Activated effector memory CD4-positive, alpha-beta T cell treated with Interleukin-2 at 50 U/mL for 16 hours (primary cell): ENCODE measurements at regions not wholly inside any gene's neighbourhood (a gene's known extent, or its start where the extent isn't known, plus 50 kb on each side); places are given as distances from the start of the nearest gene placed in this dataset.

ENCODE experiments used
- DNase-seq: peaks from one replicate; pipeline ENCODE4 v3.0.0-alpha.2; 2020

DNA sequence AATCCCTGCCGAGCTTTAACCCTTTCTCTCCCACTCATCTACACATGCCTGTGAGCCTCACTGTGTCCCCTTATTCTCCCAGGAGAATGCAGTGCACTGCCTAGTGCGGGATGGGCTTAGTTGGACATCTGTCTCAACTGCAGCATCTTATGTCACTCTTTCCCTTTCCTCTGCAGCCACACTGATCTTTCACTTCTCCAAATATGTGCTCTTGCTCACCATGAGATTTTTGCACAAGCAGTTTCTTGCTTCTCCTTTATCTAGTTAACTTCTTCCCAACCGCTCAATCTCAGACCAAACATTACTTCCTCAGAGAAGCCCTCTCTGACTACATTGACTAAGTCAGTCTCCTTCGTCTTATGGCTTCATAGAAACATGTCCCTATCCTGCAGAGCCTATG is 292.3 kb downstream of the KBTBD8 start:
- DNase-seq, result no peak

GRCh38 chr3:67291287-67292252 is 293.5 kb downstream of the KBTBD8 start:
- no peak for DNase-seq

DNA sequence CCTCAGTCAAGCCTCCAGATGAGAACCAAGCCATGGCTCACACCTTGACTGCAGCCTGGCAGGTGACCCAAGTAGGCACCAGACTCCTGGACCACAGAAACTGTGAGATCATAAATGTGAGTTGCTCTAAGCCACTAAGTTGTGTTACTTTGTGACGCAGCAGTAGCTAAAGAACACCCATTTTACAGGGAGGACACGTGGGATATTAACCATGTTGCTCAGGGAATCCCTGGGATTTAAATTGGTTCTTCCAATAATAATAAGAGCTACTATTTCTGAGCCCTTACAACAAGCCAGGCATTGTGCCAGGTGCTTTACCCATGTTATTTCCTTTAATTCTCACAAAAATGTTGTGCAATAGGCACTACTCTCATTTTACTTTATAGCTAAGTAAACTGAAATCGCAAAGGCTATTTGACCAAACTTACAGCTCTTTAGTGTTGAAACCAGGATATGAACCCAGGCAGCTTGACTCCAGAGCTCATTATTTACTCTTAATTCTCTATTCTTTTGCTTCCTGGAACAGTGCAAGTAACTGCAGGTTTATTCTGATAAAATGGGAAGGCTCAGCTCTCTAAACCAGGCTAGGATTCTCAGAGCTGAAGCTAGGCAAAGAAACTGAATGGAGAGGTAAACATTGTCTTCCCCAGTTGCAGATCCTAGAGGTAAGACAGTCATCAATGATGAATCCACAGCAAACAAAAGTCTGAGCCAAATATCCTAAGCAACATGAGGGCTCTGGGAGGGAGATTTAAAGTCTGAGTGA is 294.4 kb downstream of the KBTBD8 start:
- no peak for DNase-seq

GRCh38 chr3:67294341-67294740 is 296.2 kb downstream of the KBTBD8 start:
- DNase-seq, result no peak

DNA sequence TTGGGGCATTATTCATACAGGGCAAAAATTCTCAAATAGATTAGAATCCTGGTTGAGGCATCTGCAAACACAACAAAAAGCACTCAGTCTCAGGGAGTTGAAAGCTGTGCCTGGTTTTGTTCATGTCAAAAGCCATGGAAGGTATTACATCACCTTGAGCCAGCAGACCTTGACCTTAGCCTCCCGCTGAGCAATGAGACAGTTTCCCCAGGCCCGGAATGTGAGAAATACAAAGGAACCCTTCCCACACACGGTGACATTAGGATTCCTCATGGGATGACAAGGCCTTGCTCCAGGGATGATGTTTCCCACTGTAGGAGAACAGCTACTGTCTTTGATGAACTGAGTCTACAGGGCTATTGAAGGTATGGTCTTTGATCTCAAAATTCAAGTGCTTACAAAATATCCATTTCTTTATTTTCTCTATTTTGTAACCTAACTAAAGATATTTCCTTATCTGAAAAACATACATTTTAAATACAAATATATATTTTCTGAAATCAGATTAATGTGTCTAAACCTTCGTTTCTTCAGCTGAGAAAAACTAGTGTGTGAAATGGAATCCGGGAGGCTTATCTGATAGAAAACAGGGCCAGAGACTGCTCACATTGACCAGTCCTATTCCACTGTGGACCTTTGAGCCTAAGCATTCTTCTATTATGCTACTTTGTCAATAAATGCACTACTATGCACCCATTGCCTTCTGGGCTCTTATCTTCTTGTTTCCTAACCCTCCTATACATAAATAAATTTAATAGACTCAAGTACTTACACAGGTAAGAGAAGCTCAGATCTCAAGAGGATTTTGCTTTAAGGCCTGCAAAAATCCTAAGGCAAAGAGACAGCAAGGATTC is 298.2 kb downstream of the KBTBD8 start:
- no peak for DNase-seq

GRCh38 chr3:67297715-67298475 is 299.8 kb downstream of the KBTBD8 start:
- DNase-seq, result no peak

DNA sequence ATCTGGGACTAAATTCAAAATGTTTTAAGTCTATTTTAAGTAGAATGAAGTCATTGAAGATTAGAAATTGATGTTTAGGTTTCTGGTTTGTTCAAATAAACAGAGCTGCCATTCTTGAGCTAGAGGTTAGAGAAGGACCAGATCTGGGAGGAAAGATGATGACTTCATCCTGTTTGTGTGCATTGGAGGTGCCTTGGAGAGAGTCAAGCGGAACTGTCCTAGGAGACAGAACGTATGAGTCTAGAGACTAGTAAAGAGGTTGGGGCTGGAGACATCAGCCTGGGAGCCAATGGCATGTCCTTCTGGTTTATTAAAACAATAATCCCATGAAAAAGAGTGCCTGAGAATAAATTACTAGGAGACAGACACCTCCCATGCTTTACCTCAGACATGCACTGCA is 303.4 kb downstream of the KBTBD8 start:
- no peak for DNase-seq

DNA sequence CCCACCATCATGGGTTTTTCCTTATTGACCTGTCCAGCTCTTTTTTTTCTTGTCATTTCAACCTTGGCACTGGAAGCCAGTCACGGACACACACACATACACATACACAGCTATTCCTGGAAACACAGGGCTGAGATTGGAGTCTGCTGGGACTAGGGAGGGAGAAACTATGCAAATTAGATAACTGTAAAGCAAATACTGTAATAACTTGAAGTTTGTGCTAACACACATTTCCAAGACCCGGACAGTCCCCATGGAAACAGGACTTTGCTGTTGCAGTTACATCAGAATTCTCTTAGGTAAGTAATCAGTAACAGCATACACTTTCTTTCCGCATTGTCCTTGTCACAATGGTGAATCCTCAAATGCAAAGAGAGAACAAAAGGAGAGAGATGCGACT is 304.4 kb downstream of the KBTBD8 start:
- no peak for DNase-seq

DNA sequence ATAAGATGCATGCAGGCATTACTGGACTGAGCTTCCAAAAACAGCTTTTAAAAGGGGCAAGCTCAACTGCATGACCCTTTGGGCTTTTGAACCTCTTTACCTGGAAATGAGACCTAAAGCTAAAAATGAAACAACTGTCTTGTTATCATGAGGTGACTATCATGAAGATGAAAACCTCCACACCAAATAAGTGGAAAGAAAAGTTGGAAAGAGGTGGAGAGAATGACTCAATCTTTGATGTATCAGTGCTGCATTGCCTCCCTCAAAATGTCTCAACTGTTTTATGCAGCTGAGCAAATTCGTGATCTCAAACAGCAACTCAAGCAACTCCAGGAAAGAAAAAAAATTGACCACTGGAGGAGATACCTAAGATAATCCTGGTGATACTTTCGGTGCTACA is 307.1 kb downstream of the KBTBD8 start:
- no peak for DNase-seq

DNA sequence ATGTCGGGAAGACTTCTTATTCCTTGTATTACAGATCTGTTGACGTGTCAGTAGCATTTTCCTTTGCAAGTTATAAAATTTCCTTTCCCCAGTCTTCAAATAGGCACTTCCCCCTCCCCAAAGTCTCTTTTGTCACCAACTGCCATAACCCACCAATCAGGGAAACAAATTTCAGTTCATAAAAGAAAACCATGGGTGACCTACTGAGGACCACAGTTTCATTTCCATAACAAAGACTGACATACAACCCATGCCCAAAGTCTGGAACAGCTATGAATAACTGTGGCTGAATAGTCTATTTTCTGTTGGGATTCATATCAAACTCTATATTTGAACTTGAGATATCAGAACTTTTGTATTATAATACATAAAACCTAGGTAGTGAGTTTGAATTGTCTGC is 307.8 kb downstream of the KBTBD8 start:
- no peak for DNase-seq

DNA sequence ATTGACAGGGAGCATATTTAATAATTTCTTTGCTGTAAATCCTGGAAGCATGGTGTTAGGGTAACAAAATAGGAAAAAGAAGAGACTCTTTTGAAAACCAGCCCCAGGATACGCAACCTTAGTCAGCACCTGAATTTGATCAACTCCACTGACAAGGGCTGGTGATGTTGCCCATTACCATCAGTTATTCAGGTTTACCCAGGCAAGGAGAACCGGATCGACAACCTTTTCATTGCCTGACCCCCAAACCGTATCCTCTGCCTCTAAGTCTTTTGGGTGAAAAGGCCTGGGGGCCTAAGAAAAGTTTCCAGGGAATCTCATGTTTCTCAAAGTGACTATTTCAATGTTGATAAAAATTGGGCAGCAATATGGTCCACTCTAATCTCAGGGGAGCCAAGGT is 313.3 kb downstream of the KBTBD8 start:
- no peak for DNase-seq

DNA sequence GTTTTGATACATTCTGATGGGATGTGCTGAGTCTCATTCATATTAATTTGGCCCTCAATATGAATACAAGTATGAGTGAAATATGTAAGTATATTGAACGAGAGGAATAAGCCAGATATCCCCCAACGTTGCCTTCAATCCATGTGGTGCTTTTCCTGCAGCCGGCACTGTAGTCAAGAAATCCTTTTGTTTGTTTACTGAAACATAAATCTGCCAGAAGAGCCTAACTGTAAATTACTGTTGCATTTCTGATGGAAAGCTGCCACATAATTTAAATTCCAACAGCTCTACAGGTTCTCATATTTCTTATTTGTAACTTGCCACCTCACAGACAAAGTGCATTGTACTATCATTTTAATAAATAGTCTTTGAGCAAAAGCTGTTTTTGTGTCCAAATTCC is 314.0 kb downstream of the KBTBD8 start:
- no peak for DNase-seq

DNA sequence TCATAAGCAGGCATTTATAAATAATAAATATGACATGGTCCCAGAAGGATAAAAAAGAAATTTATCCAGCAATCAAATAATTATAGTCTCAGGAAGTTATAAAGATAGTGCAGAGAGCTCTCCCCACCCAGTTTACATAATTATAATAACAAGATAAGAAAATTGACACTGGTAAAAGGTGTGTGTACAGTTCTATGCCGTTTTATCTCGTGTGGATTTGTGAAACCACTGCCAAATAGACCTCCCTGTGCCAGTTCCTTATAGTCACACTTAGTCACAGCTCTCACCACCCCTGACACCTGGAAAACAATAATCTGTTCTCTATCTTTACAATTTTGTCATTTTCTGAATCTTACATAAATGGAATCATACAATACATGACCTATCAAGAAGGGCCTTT is 320.1 kb downstream of the KBTBD8 start:
- no peak for DNase-seq

- no peak for DNase-seq
Observed at GRCh38 chr3:67324554-67324953, 326.4 kb downstream of the KBTBD8 start.
